ENCODE measurements at regions not wholly inside any gene's neighbourhood (a gene's known extent, or its start where the extent isn't known, plus 50 kb on each side); places are given as distances from the start of the nearest gene placed in this dataset.

DNA sequence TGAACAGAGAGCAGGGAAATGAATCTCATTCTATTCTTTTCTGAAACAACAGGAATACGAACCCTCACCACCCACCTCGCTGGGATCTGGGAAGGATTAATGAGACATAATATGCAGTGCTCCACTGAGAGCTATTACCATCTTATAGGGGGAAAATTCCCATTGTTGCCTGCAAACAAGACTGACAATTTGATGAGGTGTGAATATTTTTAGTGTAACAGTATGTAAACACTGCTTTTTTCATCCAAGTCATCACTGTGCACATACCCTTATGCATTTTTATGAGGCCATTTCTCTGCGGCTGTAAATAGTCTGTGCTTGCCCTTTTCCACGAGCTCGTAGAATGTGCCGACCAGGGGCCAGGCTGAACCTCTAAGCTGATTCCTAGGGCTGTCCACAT lies 285.6 kb upstream of the CPEB2 start:
- DNase-seq (ENCODE audit: low read depth): no peak

DNA sequence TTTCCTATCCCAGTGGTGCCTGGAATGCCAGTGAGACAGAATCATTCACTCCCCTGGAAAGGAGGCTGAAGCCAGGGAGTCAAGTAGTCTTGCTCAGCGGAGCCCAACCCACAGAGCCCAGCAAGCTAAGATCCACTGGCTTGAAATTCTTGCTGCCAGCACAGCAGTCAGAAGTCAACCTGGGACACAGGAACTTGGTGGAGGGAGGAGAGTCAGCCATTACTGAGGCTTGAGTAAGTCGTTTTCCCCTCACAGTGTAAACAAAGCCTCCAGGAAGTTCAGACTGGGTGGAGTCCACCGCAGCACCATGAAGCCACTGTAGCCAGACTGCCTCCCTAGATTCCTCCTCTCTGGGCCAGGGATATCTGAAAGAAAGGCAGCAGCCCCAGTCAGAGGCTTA lies 283.2 kb upstream of the CPEB2 start:
- DNase-seq (ENCODE audit: low read depth): peak; percentile 89

DNA sequence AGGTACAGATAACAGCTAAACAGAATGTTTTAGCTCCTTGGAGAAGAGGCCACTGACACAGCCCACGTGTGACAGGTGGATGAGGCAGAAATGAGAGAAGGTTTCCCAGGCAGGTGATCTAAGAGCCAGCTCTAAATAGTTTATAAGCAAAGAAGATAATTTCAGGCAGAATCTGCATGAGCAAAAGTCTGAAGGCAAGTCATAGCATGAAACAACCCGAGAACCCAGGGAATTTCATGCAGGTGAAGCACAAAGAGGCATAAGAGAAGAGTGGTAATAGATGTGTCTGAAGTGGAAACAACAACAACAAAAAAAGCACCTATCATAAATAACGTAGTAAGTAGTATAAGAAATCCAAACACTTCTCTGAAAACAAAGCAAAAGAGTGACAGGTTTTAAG lies 275.8 kb upstream of the CPEB2 start:
- no peak for DNase-seq (ENCODE audit: low read depth)

DNA sequence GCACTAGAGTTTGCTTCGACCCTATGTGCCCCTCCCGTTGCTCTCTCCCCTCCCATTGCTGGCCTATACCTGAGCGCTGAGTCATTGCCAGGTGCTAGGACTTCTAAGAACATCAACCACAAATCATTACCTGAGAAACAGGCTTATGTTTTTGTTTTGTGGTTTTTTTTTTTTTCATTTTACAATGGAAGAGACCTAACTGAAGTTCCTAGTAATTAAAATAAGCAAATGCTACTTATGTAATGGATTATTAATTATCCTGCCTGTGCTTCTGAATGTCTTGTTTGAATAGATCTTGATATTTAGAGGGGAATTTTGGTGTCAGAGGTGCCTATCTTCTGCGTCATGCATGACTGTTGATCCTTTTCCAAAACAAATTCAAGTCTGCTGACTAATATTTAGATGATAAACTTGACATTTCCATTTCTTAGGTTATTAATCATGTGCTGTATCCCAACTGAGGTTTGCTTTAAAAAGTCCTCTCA lies 275.4 kb upstream of the CPEB2 start:
- peak; percentile 70 for DNase-seq (ENCODE audit: low read depth)

DNA sequence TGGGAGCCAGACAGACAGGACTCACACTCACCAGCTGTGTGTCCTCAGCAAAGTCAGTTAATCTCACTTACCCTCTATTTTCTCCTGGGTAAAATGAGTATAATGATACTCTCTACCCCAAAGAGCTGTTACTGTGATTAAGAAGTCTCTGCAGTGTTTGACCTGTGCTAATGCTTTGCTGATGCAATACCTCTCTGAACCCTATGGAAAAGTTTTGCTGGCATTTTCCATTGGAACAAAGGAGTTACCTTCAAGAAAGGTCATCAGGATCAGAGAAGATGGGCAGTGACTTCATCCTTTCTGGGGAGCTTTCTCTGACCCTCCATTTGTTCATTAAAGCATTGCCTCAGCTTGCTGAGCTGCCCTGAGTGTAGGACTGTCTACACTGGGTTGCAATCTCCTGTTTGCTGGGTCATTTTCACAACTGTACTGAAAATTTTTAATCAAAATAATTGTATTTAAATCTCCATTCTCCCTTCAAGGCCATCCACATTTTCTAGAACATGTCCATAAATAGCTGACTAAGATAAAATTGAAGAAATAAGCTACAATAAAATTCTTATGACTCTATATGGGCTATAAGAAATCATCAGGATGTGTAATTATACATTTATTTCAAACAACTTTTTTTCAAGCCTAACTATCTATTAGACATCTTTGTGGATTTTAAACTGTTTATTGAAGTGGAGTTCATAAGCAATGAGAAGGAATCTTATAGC lies 272.8 kb upstream of the CPEB2 start:
- DNase-seq (ENCODE audit: low read depth): no peak

DNA sequence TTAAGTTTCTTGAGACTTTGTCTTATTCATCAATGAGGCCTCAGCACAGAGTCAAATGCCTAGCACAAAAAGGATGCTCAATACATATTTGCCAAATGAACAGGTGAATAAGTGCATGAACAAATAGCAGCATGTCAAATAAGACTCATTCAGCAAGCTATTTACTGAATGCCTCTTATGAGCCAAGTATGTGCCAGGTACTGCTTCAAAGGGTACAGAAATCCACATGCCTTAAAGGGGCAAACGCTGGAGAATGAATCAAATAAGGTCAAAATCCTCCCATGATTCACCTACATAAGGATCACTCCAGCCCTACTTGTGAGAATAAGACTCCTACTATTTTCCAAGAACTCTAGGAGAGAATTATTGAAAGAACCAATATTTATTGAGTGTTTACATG lies 260.2 kb upstream of the CPEB2 start:
- no peak for DNase-seq (ENCODE audit: low read depth)

DNA sequence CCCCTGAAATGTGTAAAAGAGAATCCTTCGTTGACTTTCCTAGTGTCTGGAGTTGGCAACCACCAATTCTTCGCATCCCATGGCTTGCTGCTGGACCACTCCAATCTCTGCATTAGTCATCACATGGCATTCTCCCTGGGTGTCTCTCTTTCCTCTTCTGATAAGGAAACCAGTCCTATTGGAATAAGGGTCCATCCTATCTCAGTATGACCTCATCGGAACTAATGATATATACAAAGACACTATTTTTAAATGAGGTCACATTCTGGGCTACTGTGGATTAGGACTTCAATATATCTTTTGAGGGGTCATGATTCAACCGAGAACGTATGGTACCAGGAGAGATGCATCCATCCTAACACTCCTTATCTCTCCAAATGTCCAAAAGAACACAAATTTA lies 259.1 kb upstream of the CPEB2 start:
- no peak for DNase-seq (ENCODE audit: low read depth)

DNA sequence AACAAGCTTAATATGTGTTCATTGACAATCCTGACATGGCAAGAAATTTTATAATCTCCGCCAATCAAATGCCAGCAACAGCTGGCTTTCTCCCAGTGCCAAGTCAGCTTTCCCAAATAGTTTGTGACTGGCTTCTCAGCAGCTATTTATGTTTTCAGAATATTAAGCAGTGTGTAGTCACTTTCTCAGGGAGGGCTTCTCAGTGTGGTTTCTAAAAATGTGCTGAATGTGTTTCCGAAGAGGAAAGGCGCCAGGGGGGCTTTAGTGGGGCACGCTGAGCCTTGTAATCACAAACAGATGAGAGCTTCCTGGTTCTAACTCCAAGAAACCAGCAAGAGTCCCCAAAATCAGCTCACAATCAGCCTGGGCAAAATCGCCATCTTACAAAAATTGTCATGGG lies 258.7 kb upstream of the CPEB2 start:
- peak; percentile 70 for DNase-seq (ENCODE audit: low read depth)

DNA sequence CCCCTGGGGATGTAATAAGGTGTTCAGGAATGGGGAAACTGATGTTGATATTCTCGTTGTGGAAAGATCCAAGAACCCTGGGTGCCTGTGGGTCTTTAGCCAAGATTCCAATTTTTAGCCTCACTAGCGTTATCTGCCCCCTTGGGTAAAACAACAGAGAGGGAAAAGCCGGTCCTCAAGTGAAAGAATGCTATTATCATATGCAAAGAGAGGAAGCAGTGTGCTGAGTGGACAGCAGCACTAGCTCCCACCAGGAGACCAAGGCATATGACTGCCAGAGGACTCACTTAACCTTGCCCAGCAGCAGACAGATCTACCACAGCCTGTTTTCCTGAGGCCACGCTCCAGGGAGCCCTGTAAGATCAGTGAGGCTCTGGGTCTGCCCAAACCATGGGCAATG lies 257.9 kb upstream of the CPEB2 start:
- no peak for DNase-seq (ENCODE audit: low read depth)

DNA sequence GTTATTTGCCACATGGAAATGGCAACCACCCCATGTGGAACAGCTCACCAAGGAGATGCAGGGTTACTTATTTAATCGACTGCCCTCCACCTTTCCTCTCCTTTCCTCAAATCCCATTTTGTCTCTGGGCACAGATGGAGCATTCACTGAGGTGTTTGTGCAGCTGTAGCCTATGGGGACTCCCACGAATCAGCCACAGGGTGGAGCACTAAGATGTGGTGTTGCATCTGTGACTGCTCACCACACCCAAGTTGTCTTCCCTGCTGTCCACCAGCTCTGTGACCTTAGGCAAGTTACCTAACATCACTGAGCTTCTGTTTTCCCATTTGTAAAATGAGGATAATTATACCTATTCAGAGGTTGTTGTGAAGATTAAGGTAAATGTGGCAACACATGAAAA lies 252.4 kb upstream of the CPEB2 start:
- peak; percentile 18 for DNase-seq (ENCODE audit: low read depth)

DNA sequence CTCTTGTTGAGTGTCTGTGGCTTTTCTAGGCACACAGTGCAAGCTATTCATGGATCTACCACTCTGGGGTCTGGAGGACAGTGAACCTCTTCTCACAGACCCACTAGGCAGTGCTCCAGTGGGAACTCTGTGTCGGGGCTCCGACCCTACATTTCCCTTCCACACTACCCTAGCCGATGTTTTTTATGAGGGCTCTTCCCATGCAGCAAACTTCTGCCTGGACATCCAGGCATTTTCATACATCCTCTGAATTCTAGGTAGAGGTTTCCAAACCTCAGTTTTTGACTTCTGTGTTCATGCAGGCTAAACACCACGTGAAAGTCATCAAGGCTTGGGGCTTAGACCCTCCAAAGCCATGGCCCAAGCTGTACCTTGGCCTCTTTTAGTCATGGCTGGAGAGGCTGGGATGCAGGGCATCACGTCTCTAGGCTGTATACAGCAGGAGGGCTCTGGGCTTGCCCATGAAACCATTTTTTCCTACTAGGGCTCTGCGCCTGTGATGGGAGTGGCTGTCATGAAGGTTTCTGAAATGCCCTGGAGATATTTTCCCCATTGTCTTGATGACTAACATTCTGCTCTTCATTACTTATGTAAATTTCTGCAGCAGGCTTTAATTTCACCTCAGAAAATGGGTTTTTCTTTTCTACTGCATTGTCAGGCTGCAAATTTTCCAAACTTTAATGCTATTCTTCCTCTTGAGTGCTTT lies 249.8 kb upstream of the CPEB2 start:
- DNase-seq (ENCODE audit: low read depth): no peak

DNA sequence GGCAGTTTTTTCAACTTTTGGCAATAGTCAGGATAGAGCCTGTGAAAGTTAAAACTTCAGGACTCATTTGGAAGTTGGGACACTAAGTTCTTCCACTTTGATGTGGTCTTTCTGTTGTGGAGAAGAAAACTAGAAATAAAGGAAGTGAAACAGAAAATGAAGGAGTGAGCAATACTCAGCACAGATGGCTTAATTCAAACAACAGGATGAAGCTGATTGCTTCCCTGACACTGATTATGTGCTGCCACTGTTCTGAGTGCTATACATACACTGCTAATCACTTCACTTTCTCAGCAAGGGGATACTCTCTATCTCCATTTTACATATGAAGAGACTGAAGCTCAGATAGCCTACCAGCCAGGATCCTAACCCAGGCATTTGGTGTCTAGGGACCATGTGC lies 235.1 kb upstream of the CPEB2 start:
- DNase-seq (ENCODE audit: low read depth): no peak

DNA sequence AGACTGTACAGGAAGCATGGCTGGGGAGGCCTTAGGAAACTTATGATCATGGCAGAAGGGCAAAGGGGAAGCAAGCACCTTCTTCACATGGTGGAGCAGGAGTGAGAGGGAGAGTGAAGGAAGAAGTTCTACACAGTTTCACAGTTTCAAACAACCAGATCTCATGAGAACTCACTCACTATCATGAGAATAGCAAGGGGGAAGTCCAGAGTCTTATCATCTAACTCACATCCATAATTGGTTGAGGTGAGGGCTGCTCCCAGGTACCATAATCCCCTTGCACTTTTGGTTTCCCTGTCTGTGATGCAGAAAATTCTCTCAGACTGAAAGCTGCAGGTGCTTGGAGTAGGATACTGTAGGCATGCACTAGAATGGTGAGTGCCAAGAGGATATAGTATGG lies 233.8 kb upstream of the CPEB2 start:
- no peak for DNase-seq (ENCODE audit: low read depth)

DNA sequence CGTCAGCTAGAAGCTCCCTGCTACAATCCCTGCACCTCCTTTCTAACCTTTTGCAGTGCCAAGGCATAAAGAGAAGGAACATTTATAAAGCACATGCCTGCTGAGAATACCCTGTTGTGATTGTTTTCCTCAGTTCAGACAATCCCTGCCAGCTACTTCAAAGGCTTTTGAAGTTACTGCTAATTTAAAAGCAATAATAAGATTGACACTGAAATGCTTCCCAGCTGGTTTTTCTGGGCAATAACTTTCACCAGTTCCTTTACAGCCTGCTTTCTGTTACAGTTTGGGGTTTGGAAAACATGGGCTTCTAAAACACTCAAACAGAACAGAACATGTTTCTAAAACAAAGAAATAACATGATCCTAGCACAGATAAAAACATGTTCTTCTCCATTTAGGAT lies 232.3 kb upstream of the CPEB2 start:
- no peak for DNase-seq (ENCODE audit: low read depth)

DNA sequence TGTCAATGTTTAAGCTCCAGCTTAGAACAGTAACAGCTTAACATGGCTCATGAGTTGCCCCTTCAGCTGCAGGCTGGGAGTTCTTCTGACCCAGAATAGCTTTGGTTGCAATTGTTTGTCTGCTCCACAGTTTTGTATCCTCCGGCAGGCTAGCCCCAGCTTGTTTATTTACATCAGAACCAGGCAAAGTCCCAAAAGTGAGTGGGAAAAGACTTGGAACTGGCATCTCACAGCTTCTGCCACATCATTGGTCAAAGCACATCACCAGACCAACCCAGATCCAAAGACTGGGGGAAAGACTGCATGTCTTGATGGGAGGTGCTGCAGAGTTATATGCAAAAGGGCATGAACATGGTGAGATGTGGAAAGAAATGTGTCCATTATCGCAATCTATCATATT lies 231.2 kb upstream of the CPEB2 start:
- DNase-seq (ENCODE audit: low read depth): peak; percentile 42

DNA sequence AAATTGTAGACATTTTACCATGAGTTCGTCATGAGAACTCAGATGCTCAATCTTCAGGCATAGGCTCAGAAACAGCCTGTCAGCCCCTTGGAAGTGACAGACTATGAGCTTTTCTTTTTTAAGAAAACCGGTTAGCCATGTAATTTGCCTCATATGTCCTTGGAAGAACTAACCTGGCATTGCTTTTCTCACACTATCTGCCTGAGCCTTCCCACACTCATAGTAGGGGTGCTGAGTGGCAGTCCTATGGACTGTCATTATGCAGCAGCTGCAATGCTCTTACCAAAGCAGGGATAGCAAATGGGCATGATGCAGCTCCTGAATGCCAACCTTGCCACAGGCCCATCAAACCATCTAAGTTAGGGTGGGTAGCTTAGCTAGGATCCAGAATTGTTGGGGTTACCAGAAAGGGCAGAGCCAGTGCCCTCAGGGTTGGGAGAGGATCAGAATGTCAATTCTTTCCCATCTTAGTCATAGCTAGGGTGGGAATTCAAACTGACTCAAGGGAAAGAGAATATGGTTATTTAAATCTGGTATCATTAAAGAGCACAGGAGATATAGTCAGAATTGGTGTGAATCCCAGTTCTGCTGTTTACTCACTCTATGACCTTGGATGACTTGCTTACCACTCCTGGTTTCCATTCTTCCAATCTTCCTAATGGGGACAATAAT lies 230.6 kb upstream of the CPEB2 start:
- DNase-seq (ENCODE audit: low read depth): peak; percentile 50

DNA sequence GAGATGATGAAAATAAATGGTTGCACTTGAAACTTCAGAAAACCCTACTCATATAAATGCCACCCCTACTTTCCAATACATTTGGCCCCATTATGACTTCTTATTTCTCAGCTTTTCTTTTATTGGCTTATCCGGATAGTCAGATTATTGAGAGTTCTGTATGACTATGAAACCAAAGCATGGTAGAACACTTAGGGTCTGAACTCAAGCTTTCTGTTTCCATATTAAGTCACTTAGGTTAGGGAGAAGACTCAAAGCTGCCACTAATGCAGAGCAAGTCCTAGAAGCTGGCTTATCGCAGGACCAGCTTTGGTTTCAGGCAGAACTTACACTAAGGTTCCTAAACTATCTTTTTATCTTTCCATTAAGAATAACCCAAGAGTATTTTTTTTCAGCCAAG lies 229.9 kb upstream of the CPEB2 start:
- no peak for DNase-seq (ENCODE audit: low read depth)

DNA sequence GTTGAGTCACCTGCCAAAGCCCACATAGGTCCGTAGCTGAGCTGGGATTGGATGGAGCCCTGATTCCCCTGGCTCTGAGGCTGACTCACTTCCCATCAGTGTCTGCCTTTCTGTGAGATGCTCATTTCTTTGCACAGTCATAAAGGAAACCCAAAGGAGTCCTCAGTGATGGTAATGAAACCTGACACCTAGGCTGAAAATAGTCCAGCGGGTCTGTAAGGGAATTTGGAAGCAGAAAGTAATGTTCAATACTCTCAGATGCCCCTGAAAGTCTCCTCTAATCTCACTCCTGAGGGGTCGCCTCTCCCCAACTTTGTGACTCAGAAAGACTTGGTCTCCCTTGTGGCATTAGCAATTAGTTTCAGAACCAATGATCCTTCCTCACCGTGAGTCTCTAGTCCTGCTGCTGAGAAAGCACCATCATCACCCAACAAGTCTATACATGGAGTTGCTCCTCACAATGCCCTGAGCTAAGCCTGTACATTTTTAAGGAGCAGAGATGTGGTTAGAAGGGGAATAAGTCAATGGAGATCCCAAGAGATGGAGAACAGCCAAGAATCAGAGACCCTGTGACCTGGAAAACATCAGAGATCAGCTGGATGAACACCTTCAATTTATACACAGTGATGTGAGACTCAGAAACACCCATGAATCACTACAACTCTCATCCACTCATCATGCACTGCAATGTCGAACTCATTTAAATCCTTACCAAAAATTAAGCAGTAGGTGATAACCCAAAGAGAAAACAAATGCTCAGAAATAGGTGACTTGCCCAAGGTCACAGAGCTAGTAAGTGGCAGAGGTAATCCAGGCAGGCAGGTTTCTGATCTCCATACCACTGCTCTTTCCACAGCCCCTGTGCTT lies 219.0 kb upstream of the CPEB2 start:
- peak; percentile 94 for DNase-seq (ENCODE audit: low read depth)

DNA sequence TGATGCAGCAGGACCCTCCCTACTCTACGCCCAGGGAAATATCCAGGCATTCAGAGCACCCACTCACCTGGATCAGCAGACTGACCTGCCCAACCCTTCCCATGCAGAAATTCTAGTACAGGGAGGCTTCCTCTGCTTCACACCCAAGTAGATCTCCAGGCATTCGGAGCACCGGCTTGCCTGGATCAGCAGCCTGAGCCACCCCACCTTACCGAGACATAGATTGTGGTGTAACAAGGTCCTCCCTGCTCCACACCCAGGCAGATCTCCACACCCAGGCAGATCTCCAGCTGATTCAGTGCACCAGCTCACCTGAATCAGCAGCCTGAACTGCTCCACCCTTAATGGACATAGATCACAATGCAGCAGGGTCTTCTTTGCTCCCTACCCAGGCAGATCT lies 215.1 kb upstream of the CPEB2 start:
- DNase-seq (ENCODE audit: low read depth): no peak

DNA sequence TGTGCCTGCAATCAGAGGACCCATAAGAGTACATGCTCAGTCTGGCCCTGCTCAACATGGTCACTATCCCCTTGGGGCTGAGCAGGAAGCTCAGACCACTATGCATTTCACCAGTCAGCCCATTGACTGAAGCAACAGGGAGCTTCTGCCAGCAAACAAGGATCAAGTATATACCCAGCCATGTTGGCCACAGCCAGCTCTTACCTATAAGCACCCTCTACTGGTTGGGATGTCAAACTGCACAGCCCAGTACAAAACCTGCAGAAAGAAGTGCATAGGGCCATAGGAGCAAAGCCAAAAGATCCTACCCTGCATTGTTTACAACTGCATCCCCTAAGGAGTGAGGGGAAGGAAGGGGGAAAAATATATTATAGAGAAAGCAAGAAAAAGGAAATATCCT lies 214.4 kb upstream of the CPEB2 start:
- DNase-seq (ENCODE audit: low read depth): no peak

DNA sequence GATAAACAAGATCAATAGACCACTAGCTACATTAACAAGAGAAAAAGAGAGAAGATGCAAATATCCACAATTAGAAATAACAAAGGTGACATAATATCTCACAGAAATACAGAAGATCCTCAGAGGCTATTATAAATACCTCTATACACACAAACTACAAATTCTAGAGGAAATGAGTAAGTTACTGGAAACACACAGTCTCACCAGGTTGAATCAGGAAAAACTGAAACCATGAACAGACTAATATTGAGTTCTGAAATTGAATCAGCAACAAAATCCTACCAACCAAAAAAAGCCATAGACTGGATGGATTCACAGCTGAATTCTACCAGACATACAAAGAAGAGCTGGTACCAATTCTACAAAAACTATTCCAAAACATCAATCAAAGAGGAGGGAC lies 211.8 kb upstream of the CPEB2 start:
- DNase-seq (ENCODE audit: low read depth): no peak

DNA sequence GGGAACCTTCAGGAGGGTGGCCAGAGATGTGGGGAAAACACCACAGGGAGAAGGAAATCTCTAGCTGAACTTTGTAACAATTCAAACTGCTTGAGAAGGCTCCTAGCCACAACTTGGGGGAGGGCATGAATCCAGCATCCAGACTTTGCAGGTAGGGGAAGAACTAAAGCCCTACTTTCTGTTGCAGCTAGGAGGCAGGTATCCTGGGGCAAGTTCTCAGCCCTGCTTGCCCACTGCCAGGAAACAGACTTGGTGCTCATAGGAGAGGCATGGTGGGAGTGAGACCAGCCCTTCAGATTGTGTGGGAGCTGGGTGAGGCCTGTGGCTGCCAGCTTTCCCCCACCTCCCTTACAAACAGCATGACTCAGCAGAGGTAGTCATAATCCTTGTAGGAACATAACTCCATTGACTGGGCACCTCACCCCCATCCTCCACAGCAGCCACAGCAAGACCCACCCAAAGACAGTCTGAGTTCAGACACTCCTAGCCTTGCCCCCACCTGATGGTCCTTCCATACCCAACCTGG lies 209.5 kb upstream of the CPEB2 start:
- no peak for DNase-seq (ENCODE audit: low read depth)

Data from stromal cell of bone marrow (primary cell).